DOHH2 (cell line): ENCODE measurements at regions not wholly inside any gene's neighbourhood (a gene's known extent, or its start where the extent isn't known, plus 50 kb on each side); places are given as distances from the start of the nearest gene placed in this dataset.

Source experiments
- EZH2phosphoT487 ChIP-seq: fragments of 200-600 bp; sonication (generic); IDR thresholded peaks from 2 replicates; pipeline ENCODE4 v1.6.1; 2017; ENCODE audit warnings: borderline replicate concordance, mild to moderate bottlenecking, antibody characterized with exemption, low read length, moderate library complexity, mixed read lengths
- TF ChIP-seq, protein P1 (sequence below): fragments of 200-600 bp; sonication (generic); IDR thresholded peaks from one replicate; pipeline ENCODE4 v1.5.1; 2014; ENCODE audit warnings: antibody characterized with exemption, mild to moderate bottlenecking, low read depth, low read length; ENCODE audit not compliant: poor library complexity, severe bottlenecking

DNA sequence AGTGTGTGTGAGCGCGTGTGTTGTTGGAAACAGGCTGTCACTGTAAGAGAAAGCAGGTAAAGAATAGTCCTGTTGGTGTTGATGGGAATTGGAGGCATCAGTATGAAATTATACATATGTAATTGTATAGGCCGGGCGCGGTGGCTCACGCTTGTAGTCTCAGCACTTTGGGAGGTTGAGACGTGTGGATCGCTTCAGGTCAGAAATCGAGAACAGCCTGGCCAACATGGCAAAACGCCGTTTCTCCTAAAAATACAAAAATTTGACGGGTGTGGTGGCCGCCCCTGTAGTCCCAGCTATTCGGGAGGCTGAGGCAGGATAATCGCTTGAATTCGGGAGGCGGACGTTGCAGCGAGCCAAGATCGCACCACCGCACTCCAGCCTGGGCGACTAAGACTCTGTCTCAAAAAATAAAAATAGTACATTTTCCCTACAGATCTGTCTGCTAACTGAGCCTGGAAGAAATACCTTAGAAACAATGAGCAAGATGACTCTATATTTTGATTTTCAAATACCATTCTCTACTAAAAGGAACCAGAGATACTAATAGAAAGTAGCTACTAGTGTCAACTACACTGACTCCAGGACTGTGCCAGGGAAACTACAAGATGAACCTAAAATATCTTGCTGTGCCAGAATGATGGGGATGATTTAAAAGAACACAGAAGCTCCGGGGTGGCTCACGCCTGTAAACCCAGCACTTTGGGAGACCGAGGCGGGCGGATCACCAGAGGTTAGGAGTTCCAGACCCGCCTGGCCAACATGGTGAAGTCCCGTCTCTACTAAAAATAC, 110.8 kb downstream of the TRIM27 start:
- TF ChIP-seq, protein P1, sequence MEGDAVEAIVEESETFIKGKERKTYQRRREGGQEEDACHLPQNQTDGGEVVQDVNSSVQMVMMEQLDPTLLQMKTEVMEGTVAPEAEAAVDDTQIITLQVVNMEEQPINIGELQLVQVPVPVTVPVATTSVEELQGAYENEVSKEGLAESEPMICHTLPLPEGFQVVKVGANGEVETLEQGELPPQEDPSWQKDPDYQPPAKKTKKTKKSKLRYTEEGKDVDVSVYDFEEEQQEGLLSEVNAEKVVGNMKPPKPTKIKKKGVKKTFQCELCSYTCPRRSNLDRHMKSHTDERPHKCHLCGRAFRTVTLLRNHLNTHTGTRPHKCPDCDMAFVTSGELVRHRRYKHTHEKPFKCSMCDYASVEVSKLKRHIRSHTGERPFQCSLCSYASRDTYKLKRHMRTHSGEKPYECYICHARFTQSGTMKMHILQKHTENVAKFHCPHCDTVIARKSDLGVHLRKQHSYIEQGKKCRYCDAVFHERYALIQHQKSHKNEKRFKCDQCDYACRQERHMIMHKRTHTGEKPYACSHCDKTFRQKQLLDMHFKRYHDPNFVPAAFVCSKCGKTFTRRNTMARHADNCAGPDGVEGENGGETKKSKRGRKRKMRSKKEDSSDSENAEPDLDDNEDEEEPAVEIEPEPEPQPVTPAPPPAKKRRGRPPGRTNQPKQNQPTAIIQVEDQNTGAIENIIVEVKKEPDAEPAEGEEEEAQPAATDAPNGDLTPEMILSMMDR: no peak
- TF ChIP-seq EZH2phosphoT487: no peak
